CD4-positive, alpha-beta T cell treated with Interleukin-6 for 4 hours (primary cell): ENCODE measurements at regions not wholly inside any gene's neighbourhood (a gene's known extent, or its start where the extent isn't known, plus 50 kb on each side); places are given as distances from the start of the nearest gene placed in this dataset.

Experiments used
- DNase-seq: peaks from one replicate; pipeline ENCODE4 v3.0.0-alpha.2; 2020; ENCODE audit warnings: mixed read lengths

DNA sequence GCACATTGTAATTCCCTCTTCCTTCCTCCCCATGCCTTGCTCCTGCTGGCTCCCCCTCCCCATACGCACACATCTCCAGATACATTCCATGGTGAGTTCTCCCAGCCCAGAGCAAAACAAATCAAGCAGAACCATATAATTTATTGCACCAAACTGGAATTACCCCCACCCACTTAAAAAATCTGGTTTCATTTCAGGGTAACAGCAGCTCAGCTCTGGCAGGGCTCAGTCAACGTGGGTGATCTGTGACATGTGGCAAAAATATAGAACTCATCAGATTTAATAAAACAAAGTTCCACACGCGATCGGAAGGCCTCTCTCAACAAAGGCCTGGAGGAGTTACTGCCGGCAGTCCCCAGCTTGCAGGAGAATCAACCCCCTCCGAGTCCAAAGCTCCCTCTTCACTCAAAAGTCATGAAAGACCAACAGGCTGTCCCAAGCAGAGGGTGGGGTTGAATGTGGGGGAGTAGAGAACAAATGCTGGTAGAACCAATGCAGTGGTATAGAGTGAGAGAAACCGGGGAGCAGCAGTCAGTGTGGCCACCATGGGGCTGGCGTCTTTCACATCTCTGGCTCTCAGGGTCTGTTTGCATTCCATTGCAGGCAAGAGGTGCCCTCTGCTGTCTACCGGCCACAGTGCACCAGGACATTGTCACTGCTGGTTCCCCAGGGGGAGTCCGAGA, 323.3 kb upstream of the NT5E start:
- no peak for DNase-seq

DNA sequence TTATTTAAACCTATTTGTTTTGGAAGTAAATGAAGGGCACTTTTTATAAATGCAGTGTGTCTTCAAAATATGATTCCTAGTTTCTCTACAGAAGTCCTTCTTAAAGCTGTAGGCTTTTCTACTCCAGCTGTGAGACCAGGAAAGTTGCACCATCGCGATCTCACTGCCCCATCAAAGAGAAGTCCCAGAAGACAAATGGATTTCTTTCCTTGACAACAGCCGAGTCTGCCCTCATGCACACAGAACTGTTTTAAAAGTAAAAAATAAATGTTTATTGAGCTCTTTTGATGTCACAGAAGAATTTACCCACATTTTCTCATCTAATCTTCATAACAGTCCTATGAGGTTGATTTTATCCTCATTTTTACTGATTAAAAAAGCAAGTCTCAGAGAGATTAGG, 324.4 kb upstream of the NT5E start:
- DNase-seq, result no peak

- no peak for DNase-seq
Observed at GRCh38 chr6:85124472-85125354, 325.2 kb upstream of the NT5E start.

- DNase-seq, result no peak
Observed at GRCh38 chr6:85121158-85121557, 328.7 kb upstream of the NT5E start.

DNA sequence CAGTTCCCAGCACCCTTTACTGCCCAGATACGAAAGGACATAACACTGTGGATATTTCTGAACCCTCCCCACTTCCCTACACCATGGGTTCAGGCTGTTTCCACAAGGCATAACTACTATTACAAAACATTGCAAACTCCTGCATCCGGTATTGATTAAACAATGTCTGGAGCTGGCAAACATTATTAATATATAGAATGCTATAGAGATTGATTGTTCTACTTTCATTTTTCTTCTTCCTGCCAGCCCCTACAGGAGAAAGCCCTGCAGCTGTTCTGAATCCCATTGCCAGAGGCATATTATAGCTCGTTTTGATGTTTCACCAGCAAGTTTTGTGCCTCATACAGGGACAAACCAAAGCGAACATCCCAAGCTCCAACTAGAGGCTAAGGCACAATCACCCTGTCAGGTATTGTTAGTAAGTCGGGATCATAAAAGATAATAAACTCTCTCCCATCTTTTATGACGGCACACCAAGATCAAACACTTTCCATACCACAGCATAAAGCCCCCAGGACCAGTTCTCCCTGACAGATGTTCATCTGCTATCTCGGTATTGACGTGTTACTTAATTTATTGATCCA, 331.1 kb upstream of the NT5E start:
- no peak for DNase-seq

- no peak for DNase-seq
Observed at GRCh38 chr6:85118233-85118632, 331.6 kb upstream of the NT5E start.

- no peak for DNase-seq
Observed at GRCh38 chr6:85116475-85116874, 333.4 kb upstream of the NT5E start.

- DNase-seq, result no peak
Observed at GRCh38 chr6:85115876-85116275, 334.0 kb upstream of the NT5E start.

DNA sequence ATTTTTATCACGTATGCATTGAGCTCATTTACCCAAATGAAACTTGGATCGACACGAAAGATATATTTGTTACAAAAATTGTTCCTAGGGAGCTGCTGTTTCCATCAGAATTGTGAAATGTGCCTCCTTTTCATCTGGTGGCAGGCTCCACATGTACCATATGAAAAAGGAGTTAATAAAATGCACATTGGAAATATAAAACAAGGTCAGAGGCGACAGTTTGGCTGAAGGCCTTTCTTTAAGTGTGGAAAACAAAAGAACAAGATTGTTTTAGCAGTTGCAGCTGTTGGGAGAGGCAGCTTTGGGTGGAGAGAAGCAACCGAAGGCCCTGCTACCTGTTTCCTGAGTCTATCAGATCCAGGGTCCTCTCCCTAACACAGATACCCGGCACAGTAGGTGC, 334.5 kb upstream of the NT5E start:
- no peak for DNase-seq

DNA sequence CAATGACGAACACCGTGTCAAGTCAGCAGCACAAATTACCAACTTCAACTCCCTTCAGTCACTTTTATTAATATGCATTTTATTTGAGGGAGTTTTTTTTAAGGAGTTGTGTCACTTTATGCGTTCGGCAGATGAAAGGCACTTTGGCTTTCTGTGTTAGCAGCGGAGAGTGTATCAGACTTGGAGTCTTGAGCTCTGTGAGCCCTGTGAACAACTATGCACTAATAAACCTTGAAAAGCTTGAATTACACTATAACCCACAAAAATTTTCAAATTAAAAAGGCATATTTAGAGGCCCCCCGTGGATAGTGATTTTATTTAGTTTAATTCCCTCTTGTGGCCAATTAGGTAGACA, 335.3 kb upstream of the NT5E start:
- DNase-seq, result no peak

- no peak for DNase-seq
Observed at GRCh38 chr6:85113934-85114580, 335.8 kb upstream of the NT5E start.

- no peak for DNase-seq
Observed at GRCh38 chr6:85112540-85112939, 337.3 kb upstream of the NT5E start.

- no peak for DNase-seq
Observed at GRCh38 chr6:85111481-85112011, 338.3 kb upstream of the NT5E start.

DNA sequence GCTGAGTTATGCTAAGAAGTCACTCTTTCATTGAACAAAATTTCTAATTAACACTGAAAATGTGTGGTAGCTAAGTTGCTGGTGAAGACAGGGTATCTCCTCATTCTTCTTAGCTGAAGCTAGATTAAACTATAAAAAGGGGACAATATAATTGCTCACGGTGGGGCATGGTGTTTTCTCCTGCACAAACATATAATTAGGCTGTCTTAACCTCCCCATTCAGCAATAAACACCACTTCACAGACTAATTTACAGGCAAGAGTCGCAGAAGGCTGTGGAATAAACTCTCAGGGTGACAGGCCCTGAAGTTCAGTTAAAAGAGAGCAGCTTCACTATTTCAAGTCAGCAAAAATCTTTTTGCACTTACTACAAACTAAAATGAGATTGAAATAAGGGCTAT, 338.9 kb upstream of the NT5E start:
- DNase-seq, result no peak

GRCh38 chr6:85107701-85108100, 342.2 kb upstream of the NT5E start:
- no peak for DNase-seq

GRCh38 chr6:85096976-85097375, 332.6 kb upstream of the TBX18 start:
- no peak for DNase-seq

- DNase-seq, result no peak
Observed at GRCh38 chr6:85092226-85092625, 327.8 kb upstream of the TBX18 start.

DNA sequence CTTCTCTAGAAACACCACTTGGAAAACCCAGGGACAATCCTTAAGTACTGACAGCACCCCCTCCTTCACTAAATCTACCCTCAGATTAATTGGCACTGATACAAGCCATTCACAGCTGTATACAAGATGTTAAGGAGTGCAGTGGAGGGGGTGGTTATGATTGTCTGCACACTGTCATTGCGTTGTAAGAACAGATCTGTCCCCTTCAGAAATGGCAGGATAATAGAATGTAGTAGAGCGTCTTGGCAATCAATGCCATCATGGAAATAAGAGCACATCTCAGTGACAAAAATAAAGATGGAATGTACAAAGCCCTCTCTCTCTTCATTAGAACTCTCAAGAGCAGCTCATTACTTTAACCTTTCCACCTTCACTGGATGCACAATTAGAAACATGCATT, 324.9 kb upstream of the TBX18 start:
- no peak for DNase-seq

- DNase-seq, result no peak
Observed at GRCh38 chr6:85085875-85086274, 321.5 kb upstream of the TBX18 start.

DNA sequence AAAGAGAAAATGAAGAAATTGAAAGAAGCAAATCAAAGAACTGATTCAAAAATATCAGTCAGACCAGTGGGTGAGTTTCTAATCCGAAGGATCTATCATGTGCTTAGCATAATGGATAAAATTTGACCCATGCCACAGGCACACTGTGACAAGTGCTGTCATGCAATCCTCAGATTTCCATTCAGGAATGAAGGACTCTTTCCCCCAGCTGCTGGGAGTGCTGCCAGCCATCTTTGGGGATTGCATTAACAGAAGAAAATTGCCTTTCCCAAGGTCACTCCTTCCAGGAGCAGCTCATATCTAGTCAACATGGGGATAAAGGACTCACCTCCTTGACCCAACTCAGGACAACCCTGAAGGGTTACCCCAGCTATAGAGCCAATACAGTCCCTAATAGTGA, 316.7 kb upstream of the TBX18 start:
- no peak for DNase-seq

GRCh38 chr6:85079761-85080160, 315.4 kb upstream of the TBX18 start:
- no peak for DNase-seq

- no peak for DNase-seq
Observed at GRCh38 chr6:85078058-85078457, 313.7 kb upstream of the TBX18 start.

- DNase-seq, result no peak
Observed at GRCh38 chr6:85077098-85077497, 312.7 kb upstream of the TBX18 start.
